OCI-LY7 (cell line): ENCODE measurements at regions not wholly inside any gene's neighbourhood (a gene's known extent, or its start where the extent isn't known, plus 50 kb on each side); places are given as distances from the start of the nearest gene placed in this dataset.

Experiments used
- EZH2phosphoT487 ChIP-seq: fragments of 200-600 bp; sonication (generic); IDR thresholded peaks from 2 replicates; pipeline ENCODE4 v1.6.1; 2018; ENCODE audit warnings: low read depth, borderline replicate concordance, mild to moderate bottlenecking, mixed run types, antibody characterized with exemption, low read length, moderate library complexity, mixed read lengths
- TF ChIP-seq, protein P1 (sequence below): fragments of 200-600 bp; sonication (generic); conservative IDR thresholded peaks from 2 replicates; pipeline ENCODE4 v1.5.1; 2014; ENCODE audit warnings: mild to moderate bottlenecking, antibody characterized with exemption, low read length, moderate library complexity, mixed read lengths

DNA sequence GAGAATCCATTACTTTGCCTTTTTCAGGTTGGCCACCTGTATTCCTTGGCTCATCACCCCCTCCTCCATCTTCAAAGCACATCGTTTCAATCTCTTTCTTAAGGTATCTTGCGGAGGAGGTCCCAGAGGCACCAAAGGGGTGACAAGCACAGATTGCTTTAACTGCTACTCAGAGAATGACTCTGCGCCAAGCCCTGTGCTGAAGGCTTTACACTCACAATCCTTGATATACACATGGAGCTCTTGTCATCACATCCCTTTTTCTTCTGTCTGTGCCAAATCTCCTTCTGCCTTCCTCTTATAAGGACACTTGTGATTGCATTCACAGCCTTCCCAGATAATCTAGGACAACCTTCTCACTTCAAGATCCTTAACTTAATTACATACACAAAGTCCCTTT is 134.7 kb upstream of the MAMLD1 start:
- TF ChIP-seq EZH2phosphoT487: no peak
- TF ChIP-seq, protein P1, sequence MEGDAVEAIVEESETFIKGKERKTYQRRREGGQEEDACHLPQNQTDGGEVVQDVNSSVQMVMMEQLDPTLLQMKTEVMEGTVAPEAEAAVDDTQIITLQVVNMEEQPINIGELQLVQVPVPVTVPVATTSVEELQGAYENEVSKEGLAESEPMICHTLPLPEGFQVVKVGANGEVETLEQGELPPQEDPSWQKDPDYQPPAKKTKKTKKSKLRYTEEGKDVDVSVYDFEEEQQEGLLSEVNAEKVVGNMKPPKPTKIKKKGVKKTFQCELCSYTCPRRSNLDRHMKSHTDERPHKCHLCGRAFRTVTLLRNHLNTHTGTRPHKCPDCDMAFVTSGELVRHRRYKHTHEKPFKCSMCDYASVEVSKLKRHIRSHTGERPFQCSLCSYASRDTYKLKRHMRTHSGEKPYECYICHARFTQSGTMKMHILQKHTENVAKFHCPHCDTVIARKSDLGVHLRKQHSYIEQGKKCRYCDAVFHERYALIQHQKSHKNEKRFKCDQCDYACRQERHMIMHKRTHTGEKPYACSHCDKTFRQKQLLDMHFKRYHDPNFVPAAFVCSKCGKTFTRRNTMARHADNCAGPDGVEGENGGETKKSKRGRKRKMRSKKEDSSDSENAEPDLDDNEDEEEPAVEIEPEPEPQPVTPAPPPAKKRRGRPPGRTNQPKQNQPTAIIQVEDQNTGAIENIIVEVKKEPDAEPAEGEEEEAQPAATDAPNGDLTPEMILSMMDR: no peak
